Renal pelvis (tissue), 1 donor: ENCODE measurements at regions not wholly inside any gene's neighbourhood (a gene's known extent, or its start where the extent isn't known, plus 50 kb on each side); places are given as distances from the start of the nearest gene placed in this dataset.
"Not testable (repeated sequence)": the region's sequence is repeated elsewhere in the genome, so short reads cannot be mapped to it uniquely, and the experiment has no call there.

Source experiments
- DNase-seq: peaks from one replicate; pipeline ENCODE4 v3.0.0-alpha.2; 2013

DNA sequence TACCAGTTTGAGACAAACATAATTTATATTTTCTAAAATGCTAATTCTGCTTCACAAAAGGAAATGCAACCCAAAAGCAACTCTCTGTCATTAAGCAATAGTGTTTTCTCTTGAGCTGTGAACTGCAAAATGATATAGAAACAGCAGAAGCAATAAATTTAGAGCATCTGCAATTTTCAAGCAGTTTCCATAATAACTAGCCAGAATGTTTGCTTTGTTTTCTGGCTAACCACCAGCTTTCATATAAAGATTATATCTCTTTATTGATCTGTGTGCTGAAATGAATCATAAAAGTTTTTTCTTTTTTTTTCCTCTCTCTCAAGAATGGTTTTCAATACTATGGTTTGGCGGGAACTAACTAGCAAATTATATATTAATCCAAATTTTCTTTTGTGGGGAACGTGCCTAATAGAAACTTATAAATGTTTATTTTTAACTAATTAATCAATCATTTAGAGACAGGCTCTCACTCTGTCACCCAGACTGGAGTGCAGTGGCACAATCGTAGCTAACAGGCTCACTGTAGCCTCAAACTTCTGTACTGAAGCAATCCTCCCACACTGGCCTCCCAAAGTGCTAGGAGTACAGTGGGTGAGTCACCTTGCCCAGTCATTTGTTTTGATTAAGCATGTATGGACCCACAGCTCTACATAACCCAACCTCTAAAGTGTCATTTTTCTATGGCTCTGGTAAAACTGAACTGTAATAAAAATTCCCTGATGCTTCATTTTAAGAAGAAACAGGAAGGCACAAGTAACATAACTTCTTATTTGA is 830.1 kb upstream of the MGAT4C start:
- no peak for DNase-seq

DNA sequence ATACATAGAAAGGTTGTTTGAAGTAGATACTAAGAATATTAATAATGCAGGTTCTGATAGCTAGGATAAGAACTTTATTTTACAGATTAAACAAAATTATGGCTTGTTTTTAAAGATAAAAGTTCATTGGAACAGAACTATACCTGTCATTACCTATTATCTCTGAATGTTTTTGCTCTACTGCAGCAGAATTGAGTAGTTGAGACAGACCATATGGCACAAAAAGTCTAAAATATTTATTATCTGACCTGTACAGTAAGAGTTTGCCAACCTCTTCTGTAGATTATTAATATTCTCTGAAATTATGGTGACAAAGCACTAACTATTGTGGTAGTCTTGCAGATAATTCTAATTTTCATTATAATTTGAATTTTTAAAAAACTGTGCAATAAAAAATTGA is 829.1 kb upstream of the MGAT4C start:
- DNase-seq, result no peak

DNA sequence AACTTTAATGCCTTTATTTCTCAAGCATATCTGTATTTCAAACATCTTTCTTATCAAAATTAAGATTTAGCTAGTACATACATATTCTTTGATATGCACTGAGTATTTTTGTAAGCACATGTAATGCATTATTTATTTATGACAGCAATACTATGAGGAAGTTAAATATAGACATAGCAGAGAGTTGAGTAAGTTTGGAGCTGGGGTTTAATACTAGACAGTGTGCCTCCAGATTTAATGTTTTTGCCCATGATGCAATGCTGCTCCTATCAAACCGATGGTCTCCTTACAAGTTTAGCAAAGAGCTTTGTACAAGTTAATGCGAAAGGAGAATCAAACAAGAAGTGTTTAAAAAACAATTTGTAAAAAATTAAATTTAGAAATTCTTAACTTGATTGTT is 826.6 kb upstream of the MGAT4C start:
- no peak for DNase-seq

DNA sequence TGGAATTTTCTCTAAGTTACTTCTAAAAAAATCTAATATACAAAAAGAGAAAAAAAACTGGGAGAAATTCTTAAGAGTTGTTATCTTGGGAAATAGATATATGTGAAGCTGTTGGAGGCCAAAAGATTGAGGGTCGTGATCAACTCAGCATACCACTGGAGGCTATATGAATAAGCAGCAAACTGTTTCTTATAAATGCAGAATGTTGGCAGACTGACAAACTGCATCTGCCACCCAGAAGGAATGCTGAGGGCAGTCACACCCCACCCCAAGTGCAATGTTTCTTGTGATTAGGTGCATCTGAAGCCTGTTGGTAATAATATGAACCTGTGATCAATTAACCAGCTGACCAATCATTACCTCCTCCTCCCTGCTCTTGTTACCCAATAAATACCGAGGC is 818.6 kb upstream of the MGAT4C start:
- DNase-seq, result no peak

DNA sequence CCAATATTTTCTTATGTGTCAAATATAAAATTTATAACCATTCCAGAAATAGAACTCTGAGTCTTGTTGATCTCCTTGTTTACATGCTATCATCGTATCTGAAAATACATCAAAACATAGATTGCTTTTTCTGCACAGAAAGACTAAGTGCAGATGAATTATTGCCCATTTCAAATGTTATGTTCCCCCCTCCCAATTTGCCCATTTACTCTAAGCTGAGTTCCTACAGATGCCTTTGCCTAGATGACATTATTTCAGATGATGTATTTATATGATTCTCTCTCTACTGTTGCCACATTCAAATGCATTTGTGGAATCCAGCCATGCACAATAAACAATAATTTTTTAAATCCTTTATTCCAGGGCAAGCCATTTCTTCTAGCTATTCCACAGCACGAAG is 810.1 kb upstream of the MGAT4C start:
- no peak for DNase-seq

DNA sequence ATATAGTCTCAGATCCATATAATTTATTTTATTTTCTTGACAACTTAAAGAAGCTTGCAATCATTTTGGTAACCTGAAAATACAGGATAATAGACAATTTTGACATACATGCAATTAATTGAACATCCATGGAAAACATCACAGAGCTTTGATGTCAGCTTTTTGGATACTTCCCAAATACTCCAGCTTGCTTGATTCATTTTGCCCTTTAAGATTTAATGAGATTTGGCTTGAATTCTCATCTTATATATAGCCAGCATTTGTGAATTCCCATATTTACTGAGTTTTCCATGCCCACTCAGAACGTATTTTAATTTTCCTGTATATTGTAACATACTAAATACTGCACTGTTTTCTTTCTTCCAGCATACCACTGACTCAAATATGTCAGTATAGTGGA is 803.0 kb upstream of the MGAT4C start:
- DNase-seq, result no peak

DNA sequence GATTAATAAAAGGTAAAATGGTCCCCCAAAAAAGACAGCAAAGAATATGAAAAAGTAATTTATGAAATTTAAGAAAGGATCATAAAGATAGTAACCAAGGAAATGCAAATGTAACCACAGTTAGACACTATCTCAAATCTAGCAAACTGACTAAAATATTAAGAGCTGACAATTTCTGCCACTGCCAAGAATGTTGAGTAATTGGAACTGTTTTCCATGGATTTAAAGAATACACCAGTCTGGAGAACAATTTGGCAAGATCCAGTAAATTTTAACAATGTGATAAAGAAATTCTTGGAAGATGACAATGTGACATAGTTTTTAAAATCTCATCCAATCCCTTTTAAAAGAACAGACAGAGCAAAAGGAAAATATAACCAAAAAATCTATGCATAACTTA is 798.0 kb upstream of the MGAT4C start:
- DNase-seq, result no peak

DNA sequence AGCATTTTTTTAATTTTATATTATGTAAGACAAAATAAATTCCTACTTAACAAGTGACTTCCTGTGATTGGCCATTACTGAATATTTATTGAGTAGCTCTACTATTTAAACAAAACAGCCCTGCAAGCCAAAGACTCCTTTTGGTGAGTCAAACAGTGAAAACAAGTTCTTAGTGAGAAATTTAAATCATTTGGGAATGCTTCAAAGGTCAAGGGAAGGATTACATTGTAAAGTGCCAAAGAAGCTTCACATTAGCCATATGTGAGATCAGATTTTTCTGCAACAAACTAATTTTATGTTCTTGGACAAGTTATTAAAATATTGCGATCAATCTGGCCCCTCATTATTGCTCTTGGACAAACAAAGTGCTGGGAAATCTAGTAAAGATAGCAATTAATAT is 795.4 kb upstream of the MGAT4C start:
- no peak for DNase-seq

DNA sequence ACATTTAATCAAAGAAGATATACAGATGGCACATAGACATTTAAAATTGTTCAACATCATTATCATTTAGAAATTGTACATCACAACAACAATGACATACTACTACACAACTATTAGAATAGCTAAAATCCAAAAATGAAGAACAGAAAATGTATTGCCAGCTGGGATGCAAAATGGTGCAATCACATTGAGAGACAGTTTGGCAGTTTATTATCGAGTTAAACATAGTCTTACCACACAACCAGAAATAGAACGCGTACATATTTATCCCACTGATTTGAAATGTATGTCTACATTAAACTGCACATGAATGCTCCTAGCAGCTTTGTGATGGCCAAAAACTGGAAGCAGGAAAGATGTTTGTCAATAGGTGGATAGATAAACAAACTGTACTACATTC is 791.5 kb upstream of the MGAT4C start:
- no peak for DNase-seq

DNA sequence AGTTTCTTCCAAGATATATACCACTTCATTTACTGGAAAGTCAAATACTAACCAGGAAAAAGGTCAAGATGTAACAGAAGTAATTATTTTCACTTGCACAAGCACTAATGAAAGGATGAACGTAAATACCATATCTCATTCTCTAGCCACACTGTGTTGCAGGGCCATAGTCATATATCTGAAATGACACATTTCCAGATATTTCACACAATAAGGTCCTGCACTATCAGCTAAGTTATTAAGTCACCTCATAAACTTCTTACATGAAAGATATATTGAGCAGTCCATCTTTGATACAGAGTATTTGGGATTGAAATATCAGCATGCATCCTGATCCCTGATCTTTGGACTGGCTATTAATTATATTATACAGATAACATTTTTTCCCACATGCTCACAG is 783.3 kb upstream of the MGAT4C start:
- DNase-seq, result no peak

DNA sequence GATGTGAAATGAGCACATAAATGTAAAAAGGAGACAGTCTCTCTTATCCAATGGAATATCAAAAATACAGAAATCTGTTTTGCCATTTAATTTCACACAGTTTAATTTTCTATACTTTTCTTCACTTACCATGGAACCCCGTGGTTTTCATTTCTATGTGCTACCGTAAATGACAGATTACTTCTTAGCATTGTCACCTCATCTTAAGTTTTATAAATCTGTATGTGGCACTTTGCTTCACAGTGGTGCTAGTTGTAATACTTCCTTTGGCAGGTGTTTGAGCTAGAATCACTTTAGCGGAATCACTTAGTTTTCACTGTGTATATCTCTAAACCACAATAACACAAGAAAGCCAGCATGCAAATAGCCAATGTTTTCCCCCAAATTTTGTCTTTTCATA is 781.9 kb upstream of the MGAT4C start:
- DNase-seq, result no peak

DNA sequence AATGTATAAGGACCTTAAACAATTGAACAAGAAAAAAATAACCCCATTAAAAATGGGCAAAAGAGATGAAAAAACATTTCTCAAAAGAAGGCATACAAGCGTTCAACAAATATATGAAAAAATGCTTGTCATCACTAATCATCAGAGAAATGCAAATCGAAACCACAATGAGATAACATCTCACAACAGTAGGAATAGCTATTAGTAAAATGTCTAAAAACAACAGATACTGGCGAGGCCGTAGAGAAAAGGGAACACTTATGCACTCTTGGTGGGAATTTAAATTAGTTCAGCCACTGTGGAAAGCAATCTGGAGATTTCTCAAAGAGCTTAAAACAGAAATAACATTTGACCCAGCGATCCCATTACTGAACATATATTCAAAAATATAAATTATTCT is 769.8 kb upstream of the MGAT4C start:
- DNase-seq, result no peak

DNA sequence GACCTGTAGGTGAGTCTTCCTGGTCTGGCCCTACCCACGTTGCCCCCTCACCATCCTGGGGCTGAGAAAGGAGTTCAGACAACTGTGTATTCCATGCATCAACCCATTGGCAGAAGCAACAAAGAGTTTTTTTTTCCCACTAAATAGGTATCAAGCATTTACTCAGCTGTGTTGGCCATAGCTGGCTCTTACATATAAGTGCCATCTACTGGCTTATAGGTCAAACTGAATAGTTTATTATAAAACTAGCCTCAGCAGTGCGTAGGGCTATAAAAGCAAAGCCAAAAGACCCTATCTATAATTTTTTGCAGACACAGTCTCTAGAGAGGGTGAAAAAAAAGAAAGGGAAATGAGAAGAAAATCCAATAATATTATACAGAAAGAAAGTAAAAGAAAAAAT is 765.2 kb upstream of the MGAT4C start:
- DNase-seq, result no peak

DNA sequence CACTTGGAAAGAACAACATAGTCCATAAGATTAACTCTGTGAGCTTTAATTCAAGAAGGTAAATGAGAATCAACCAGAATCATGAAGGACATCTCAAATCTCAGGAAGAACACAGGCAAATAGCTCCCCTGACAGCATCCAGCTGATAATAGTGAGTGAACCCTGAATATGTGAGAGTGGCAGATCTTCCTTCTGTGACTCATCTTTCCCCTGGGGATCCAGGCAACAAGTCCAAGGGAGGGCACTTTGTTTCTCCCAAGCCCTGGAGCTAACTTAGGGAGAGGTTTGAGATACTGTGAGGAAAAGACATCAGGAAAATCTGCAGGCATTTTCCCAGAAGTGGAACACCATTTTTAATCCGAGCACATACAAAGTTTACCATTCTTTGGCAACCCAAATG is 763.9 kb upstream of the MGAT4C start:
- DNase-seq, result no peak

DNA sequence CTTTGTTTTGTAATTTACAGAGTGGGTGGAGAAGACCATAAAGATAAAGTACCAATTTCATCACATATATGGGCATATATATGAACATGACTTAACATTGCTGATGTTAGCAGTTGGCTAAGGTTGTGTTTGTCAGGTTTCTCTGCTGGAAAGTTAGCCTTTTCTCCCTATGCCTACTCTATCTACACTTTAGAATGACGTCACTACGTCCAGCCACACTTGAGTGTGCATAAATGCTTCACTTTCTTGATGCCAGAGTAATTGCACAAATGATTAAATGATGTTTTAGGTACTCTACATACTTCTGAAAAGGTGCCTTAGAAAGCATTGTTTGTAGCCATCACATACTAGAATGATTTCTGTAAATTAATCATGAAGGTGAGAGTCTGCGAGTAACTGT is 759.2 kb upstream of the MGAT4C start:
- no peak for DNase-seq

DNA sequence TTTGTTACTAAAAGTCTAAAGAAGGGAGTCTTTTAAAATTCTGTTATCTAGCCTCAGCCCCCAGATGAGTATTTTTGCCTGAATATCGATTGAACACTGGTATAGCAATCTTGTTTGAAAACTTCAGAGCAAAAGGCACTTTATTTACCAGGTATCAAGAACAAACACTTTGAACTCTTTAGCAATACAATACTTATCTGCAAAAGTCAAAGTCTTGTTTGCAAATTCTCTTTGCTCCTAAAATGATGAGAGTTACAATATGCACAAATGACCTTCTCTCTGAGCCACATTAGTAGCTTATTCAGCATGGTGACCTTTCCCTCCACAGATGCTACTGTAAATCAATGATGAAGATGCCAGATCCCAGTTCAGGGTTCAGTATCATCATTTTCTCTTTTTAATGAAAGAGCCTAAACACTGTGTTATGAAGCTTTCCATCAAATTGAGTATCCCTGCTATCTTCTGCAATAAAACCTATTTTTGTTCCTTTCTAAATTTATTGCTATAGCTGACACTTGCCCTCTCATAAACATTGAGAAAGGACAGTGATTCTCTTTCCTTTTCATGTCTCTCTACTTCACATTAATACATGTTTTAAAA is 752.7 kb upstream of the MGAT4C start:
- peak; percentile 3 for DNase-seq

DNA sequence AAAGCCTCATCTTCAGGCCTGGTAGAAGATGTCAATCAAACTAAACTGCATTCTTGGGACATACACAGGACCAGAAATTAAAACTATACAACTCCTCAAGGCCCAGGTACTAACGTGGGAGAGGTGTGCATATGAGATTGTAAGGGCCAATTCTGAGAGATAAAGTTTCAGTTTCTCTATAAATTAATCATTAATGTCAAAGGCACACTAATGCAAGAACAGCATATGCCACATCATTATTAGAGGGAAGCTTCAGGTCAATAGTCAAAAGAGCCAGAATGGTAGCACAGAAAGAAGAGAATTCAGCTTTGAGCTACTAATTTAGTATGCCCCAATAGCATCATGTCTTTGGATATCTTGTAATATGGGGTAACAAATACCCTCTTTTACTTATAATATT is 744.9 kb upstream of the MGAT4C start:
- DNase-seq, result no peak

DNA sequence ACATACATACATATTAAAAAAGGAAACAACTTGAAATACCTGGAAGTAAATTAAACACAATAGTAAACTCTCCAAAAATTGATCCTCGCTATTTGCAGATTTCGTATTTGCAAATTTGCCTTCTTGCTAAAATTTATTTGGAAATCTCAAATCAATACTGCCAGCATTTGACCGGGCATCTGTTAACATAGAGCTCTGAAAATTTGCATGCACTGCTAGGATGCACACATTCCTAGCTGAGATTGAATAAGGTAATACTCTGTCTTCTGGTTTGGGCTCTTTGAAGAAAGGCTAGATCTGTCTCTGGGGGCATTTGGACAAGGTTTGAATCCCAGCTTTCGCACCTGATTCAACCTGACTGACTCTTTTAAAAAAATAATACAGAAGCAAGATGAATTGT is 729.1 kb upstream of the MGAT4C start:
- DNase-seq, result no peak

DNA sequence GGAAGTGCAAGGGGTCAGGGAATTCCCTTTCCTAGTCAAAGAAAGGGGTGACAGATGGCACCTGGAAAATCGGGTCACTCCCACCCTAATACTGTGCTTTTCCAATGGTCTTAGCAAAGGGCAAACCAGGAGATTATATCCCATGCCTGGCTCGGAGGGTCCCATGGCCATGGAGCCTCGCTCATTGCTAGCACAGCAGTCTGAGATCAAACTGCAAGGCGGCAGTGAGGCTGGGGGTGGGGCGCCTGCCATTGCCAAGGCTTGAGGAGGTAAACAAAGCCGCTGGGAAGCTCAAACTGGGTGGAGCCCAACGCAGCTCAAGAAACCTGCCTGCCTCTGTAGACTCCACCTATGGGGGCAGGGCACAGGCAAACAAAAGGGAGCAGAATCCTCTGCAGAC is 714.4 kb upstream of the MGAT4C start:
- DNase-seq, result not testable (repeated sequence)

DNA sequence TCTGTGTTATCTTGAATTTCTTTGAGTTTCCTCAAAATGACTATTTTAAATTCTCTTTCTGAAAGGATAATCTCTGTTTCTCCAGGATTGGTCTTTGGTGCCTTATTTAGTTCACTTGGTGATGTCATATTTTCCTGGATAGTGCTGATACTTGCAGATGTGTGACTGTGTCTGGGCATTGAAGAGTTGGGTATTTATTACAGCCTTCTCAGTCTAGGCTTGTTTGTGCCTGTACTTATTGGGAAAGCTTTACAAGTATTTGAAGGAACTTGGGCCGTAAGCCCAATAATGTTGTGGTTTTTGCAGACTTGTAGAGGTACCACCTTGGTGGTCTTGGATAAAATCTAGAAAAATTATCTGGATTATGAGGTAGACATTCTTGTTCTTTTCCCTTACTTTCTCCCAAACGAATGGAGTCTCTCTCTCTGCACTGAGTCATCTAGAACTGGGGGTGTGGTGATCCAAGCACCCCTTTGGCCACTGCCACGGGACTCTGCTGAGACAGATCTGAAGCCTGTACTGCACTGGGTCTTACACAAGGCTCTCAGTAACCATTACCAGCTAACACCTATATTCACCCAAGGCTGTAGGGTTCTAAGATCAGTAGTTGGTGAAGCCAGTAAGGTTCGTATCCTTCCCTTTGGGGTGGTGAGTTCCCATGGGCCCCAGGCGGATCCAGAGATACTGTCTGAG is 703.7 kb upstream of the MGAT4C start:
- DNase-seq, result no peak

DNA sequence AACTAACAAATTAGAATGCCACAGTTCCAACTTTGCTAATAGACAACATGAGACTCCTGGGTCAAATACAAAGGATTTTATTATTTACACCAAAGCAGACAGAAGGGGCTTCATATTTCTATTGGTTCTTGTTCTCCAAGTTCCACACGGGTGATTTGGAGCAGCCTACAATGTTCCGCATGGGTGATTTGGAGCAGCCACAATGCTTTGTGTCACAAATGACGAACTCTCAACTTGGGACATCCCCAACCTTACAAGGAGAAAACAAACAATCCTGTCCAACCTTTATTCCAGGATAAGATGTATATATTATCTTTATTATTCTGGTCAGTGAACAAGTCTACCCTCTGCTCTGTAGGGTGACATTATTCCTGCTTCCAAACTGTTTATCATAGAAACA is 694.3 kb upstream of the MGAT4C start:
- peak; percentile 9 for DNase-seq

DNA sequence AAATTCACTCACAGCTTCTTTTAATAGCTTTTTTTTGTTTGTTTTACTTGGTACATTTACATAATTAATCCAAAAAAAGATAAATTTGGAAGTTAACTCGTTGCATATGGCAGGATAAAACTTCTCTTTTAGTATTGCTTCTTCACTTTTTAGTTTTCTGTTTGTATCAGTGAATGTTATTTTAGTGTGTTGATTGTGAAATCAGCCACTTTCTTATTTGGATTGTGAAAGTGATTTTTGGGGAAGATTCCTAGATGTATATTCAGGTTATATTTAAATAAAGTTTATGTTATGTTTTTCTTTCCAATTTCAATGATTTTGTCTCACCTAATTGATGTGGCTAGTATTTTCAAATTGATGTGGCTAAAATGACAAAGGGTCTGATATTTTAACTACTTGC is 693.9 kb upstream of the MGAT4C start:
- no peak for DNase-seq

DNA sequence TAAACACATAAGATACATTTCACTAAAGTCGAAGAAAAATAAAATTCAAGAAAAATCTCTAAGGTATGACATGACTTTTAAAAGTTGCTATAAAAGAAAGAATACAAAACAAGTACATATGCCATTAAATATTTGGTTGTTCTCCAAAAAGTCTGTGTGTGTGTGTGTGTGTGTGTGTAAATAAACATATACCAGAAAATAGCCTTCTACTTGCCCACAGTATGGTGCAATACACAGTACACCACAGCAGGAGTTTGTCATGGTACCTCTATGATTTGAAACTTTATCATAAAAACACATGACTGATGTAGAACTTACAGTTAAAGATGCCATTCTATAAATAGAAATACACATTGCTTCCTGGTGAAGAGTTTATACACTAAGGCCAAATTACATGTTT is 692.7 kb upstream of the MGAT4C start:
- DNase-seq, result no peak
